ENCODE measurements at regions not wholly inside any gene's neighbourhood (a gene's known extent, or its start where the extent isn't known, plus 50 kb on each side); places are given as distances from the start of the nearest gene placed in this dataset.

DNA sequence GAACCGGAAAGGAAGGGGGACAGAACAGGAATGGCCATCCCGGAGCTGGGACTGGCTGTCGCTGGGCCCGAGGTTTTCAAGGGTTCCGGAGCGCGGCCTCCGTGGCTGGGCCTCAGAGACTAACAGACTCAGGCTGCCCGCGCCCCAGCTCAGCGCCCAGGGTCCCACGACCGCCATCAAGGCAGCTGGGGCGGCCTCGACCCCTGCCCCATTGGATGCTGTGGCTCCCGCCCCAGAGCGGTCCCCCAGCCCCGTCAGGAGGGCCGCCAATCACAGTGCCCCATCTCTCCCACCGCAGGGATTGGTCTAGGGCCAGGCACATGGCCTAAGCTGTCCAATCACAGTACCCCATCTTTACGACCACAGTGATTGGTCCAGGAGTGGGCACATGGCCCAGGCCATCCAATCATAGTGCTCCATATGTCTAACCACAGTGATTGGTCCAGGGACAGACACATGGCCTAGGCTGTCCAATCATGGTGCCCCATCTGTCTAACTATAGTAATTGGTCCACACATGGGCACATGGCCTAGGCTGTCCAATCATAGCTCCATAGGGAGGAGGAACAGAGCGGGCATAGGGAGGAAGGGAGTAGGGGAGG, 105.3 kb upstream of the NKX1-1 start (continued):
- TF ChIP-seq USF2 (CRISPR knock-in tag; IDR thresholded peaks at IDR 0.05), result peak; percentile 99
- TF ChIP-seq TRIM28 (IDR thresholded peaks at IDR 0.05), result no peak
- TF ChIP-seq, protein P1, sequence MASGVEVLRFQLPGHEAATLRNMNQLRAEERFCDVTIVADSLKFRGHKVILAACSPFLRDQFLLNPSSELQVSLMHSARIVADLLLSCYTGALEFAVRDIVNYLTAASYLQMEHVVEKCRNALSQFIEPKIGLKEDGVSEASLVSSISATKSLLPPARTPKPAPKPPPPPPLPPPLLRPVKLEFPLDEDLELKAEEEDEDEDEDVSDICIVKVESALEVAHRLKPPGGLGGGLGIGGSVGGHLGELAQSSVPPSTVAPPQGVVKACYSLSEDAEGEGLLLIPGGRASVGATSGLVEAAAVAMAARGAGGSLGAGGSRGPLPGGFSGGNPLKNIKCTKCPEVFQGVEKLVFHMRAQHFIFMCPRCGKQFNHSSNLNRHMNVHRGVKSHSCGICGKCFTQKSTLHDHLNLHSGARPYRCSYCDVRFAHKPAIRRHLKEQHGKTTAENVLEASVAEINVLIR (CRISPR knock-in tag; IDR thresholded peaks at IDR 0.05), result no peak
- TF ChIP-seq CBFA2T2 (conservative IDR thresholded peaks at IDR 0.05), result peak; percentile 78
- TF ChIP-seq STAG1 (CRISPR knock-in tag; IDR thresholded peaks at IDR 0.05; ENCODE audit: borderline replicate concordance), result 0 out of 2 replicates have a peak, but pooled peaks have one; percentile 17
- no peak for TF ChIP-seq HDAC2 (IDR thresholded peaks at IDR 0.05)
- TF ChIP-seq, protein P2, sequence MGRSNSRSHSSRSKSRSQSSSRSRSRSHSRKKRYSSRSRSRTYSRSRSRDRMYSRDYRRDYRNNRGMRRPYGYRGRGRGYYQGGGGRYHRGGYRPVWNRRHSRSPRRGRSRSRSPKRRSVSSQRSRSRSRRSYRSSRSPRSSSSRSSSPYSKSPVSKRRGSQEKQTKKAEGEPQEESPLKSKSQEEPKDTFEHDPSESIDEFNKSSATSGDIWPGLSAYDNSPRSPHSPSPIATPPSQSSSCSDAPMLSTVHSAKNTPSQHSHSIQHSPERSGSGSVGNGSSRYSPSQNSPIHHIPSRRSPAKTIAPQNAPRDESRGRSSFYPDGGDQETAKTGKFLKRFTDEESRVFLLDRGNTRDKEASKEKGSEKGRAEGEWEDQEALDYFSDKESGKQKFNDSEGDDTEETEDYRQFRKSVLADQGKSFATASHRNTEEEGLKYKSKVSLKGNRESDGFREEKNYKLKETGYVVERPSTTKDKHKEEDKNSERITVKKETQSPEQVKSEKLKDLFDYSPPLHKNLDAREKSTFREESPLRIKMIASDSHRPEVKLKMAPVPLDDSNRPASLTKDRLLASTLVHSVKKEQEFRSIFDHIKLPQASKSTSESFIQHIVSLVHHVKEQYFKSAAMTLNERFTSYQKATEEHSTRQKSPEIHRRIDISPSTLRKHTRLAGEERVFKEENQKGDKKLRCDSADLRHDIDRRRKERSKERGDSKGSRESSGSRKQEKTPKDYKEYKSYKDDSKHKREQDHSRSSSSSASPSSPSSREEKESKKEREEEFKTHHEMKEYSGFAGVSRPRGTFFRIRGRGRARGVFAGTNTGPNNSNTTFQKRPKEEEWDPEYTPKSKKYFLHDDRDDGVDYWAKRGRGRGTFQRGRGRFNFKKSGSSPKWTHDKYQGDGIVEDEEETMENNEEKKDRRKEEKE (IDR thresholded peaks at IDR 0.05; ENCODE audit: borderline replicate concordance in 1 of 2, control insufficient read depth in 1 of 2, low read depth in 2 of 2, low read length in 1 of 2), result no peak
- no peak for TF ChIP-seq RREB1 (CRISPR knock-in tag; IDR thresholded peaks at IDR 0.05)
- peak in 1 of 2 experiments; percentile 35; a peak in 1 of 3 replicates for TF ChIP-seq CBX3 (IDR thresholded peaks at IDR 0.05; ENCODE audit: borderline replicate concordance in 1 of 2, low read length in 2 of 2)
- TF ChIP-seq ZNF263 (CRISPR knock-in tag; IDR thresholded peaks at IDR 0.05; ENCODE audit: borderline replicate concordance), result peak; percentile 90
- peak; percentile 79 for TF ChIP-seq NEUROD1 (IDR thresholded peaks at IDR 0.05; ENCODE audit: borderline replicate concordance, low read depth, low read length, partially characterized antibody)
- TF ChIP-seq ZC3H11A (IDR thresholded peaks at IDR 0.05; ENCODE audit: low read depth, low read length), result no peak
- no peak for TF ChIP-seq NELFE (IDR thresholded peaks at IDR 0.05; ENCODE audit: insufficient read depth, insufficient read length)
- TF ChIP-seq, protein P3, sequence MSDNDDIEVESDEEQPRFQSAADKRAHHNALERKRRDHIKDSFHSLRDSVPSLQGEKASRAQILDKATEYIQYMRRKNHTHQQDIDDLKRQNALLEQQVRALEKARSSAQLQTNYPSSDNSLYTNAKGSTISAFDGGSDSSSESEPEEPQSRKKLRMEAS (CRISPR knock-in tag; IDR thresholded peaks at IDR 0.05), result peak; percentile 45; the same call in 1 of the 2 replicates
- TF ChIP-seq, protein P4, sequence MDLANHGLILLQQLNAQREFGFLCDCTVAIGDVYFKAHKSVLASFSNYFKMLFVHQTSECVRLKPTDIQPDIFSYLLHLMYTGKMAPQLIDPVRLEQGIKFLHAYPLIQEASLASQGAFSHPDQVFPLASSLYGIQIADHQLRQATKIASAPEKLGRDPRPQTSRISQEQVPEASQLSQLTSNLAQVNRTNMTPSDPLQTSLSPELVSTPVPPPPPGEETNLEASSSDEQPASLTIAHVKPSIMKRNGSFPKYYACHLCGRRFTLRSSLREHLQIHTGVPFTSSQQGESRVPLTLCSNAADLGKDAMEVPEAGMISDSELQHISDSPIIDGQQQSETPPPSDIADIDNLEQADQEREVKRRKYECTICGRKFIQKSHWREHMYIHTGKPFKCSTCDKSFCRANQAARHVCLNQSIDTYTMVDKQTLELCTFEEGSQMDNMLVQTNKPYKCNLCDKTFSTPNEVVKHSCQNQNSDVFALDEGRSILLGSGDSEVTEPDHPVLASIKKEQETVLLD (IDR thresholded peaks at IDR 0.05), result no peak

All from K562 (cell line).